ENCODE measurements at regions not wholly inside any gene's neighbourhood (a gene's known extent, or its start where the extent isn't known, plus 50 kb on each side); places are given as distances from the start of the nearest gene placed in this dataset.

DNA sequence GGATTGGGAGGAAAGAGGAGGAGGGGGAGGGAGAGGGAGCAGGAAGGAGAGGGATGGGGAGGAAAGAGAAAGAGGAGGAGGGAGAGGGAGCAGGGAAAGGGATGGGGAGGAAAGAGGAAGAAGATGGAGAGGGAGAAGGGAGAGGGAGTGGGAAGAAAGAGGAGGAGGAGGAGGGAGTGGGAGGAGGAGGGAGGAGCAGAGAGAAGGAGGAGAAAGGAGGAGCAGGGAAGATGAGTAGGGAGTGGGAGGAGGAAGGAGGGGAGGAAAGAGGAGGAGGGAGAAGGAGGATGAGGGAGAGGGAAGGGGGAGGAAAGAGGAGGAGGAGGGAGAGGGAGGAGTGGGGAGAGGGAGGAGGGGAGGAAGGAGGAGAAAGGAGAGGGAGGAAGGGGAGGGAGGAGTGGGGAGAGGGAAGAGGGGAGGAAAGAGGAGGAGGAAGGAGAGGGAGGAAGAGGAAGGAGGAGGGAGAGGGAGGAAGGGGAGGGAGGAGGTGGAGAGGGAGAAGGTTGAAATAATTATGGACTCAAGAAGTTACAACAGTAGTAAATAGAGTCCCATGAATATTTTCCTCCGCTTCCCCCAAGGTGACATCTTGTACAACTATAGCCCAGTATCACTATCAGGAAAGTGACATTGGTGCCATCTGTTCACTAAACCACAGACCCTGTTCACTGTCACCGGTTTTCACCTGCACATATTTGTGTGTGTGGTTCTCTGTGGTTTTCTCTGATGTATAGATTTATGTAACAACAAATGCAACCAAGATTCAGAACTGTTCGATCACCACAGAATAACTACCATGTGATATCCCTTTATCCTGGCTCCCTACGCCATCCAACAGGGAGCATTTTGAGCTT is 325.3 kb upstream of the EEF2KMT start:
- TF ChIP-seq, protein P1, sequence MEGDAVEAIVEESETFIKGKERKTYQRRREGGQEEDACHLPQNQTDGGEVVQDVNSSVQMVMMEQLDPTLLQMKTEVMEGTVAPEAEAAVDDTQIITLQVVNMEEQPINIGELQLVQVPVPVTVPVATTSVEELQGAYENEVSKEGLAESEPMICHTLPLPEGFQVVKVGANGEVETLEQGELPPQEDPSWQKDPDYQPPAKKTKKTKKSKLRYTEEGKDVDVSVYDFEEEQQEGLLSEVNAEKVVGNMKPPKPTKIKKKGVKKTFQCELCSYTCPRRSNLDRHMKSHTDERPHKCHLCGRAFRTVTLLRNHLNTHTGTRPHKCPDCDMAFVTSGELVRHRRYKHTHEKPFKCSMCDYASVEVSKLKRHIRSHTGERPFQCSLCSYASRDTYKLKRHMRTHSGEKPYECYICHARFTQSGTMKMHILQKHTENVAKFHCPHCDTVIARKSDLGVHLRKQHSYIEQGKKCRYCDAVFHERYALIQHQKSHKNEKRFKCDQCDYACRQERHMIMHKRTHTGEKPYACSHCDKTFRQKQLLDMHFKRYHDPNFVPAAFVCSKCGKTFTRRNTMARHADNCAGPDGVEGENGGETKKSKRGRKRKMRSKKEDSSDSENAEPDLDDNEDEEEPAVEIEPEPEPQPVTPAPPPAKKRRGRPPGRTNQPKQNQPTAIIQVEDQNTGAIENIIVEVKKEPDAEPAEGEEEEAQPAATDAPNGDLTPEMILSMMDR (conservative IDR thresholded peaks at IDR 0.05; ENCODE audit: low read depth in 2 of 2): no peak
- TF ChIP-seq NANOG (IDR thresholded peaks at IDR 0.05; ENCODE audit: borderline replicate concordance) (no peak), POLR2AphosphoS5 (IDR thresholded peaks at IDR 0.05; ENCODE audit: low read depth) (no peak), CREB1 (CRISPR knock-in tag; IDR thresholded peaks at IDR 0.05; ENCODE audit: low read depth) (no peak), EZH2 (IDR thresholded peaks at IDR 0.05; ENCODE audit: low read depth, unreplicated experiment) (no peak), ETS1 (IDR thresholded peaks at IDR 0.05) (no peak), ZNF114 (CRISPR knock-in tag; IDR thresholded peaks at IDR 0.05) (no peak), EZH2phosphoT487 (IDR thresholded peaks at IDR 0.05; ENCODE audit: unreplicated experiment) (no peak), ZNF462 (CRISPR knock-in tag; IDR thresholded peaks at IDR 0.05) (no peak), JUNB (IDR thresholded peaks at IDR 0.05; ENCODE audit: unreplicated experiment) (no peak), STAT1 (IDR thresholded peaks at IDR 0.05; ENCODE audit: unreplicated experiment) (no peak)
- TF ChIP-seq, protein P2, sequence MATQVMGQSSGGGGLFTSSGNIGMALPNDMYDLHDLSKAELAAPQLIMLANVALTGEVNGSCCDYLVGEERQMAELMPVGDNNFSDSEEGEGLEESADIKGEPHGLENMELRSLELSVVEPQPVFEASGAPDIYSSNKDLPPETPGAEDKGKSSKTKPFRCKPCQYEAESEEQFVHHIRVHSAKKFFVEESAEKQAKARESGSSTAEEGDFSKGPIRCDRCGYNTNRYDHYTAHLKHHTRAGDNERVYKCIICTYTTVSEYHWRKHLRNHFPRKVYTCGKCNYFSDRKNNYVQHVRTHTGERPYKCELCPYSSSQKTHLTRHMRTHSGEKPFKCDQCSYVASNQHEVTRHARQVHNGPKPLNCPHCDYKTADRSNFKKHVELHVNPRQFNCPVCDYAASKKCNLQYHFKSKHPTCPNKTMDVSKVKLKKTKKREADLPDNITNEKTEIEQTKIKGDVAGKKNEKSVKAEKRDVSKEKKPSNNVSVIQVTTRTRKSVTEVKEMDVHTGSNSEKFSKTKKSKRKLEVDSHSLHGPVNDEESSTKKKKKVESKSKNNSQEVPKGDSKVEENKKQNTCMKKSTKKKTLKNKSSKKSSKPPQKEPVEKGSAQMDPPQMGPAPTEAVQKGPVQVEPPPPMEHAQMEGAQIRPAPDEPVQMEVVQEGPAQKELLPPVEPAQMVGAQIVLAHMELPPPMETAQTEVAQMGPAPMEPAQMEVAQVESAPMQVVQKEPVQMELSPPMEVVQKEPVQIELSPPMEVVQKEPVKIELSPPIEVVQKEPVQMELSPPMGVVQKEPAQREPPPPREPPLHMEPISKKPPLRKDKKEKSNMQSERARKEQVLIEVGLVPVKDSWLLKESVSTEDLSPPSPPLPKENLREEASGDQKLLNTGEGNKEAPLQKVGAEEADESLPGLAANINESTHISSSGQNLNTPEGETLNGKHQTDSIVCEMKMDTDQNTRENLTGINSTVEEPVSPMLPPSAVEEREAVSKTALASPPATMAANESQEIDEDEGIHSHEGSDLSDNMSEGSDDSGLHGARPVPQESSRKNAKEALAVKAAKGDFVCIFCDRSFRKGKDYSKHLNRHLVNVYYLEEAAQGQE (IDR thresholded peaks at IDR 0.05; ENCODE audit: unreplicated experiment): no peak
